Osteoblast (primary cell): ENCODE measurements at regions not wholly inside any gene's neighbourhood (a gene's known extent, or its start where the extent isn't known, plus 50 kb on each side); places are given as distances from the start of the nearest gene placed in this dataset.

Experiments used
- DNase-seq: peaks from one replicate; pipeline ENCODE4 v3.0.0; 2011; ENCODE audit warnings: low spot score, mixed read lengths; ENCODE audit not compliant: insufficient read length; ENCODE audit errors: missing footprints
- H2AFZ ChIP-seq: 2 replicates; pipeline ENCODE4 v1.6.0; 2011; ENCODE audit warnings: mild to moderate bottlenecking, low read length
- H3K27ac ChIP-seq: 2 replicates; pipeline ENCODE4 v1.5.1; 2011; ENCODE audit warnings: mild to moderate bottlenecking, low read depth, low read length, moderate library complexity
- H3K27me3 ChIP-seq: 2 replicates; pipeline ENCODE4 v1.6.0; 2012; ENCODE audit warnings: mild to moderate bottlenecking, control low read depth, inconsistent platforms, low read length, moderate library complexity; ENCODE audit not compliant: insufficient read depth
- H3K36me3 ChIP-seq: 2 replicates; pipeline ENCODE4 v1.5.1; 2011; ENCODE audit warnings: mild to moderate bottlenecking, low read length, control low read depth, moderate library complexity; ENCODE audit not compliant: insufficient read depth
- H3K4me1 ChIP-seq: 2 replicates; pipeline ENCODE4 v1.5.1; 2011; ENCODE audit warnings: mild to moderate bottlenecking, low read length, control low read depth, moderate library complexity; ENCODE audit not compliant: insufficient read depth
- H3K4me2 ChIP-seq: 2 replicates; pipeline ENCODE4 v1.6.0; 2011; ENCODE audit warnings: mild to moderate bottlenecking, low read length; ENCODE audit not compliant: insufficient read depth
- H3K4me3 ChIP-seq: fragments of 200-600 bp; sonication (generic); 3 replicates; pipeline ENCODE4 v1.5.1; 2012; ENCODE audit warnings: mild to moderate bottlenecking, low read length, inconsistent platforms; ENCODE audit not compliant: insufficient read depth
- H3K79me2 ChIP-seq: 2 replicates; pipeline ENCODE4 v1.6.0; 2012; ENCODE audit warnings: mild to moderate bottlenecking, low read length, control low read depth, inconsistent platforms; ENCODE audit not compliant: insufficient read depth
- H3K9me3 ChIP-seq: 2 replicates; pipeline ENCODE4 v1.5.1; 2011; ENCODE audit warnings: low read depth, low read length, control low read depth
- H4K20me1 ChIP-seq: 2 replicates; pipeline ENCODE4 v1.6.0; 2012; ENCODE audit warnings: mild to moderate bottlenecking, low read length, control low read depth; ENCODE audit not compliant: insufficient read depth
- CTCF ChIP-seq: IDR thresholded peaks from 2 replicates; pipeline ENCODE4 v1.5.1; 2011; ENCODE audit warnings: mild to moderate bottlenecking, low read depth, low read length, moderate library complexity; ENCODE audit errors: extremely low read depth

GRCh38 chr3:157979022-157979421 lies 127.2 kb downstream of the SHOX2 start:
- Histone ChIP-seq H3K9me3 (no peaks in the 10 kb centered on the region), H3K27ac (no peak overlapping the region), H3K4me2 (no peak overlapping the region), H4K20me1 (no peaks in the 10 kb centered on the region), H3K36me3 (no peaks in the 10 kb centered on the region), H3K4me3 (no peak overlapping the region), H3K27me3 (no peaks in the 10 kb centered on the region), H2AFZ (no peak overlapping the region), H3K4me1 (no peaks in the 10 kb centered on the region), H3K79me2 (no peaks in the 10 kb centered on the region)
- no peak for TF ChIP-seq CTCF
- no peak for DNase-seq

- no peak for DNase-seq
Measured at GRCh38 chr3:157961665-157962064, 144.6 kb downstream of the SHOX2 start.

GRCh38 chr3:157958457-157958856 lies 147.8 kb downstream of the SHOX2 start:
- H3K9me3 ChIP-seq: no peaks in the 10 kb centered on the region
- no peaks in the 10 kb centered on the region for H4K20me1 ChIP-seq
- H3K4me1 ChIP-seq: no peaks in the 10 kb centered on the region
- no peaks in the 10 kb centered on the region for H3K27me3 ChIP-seq
- H3K36me3 ChIP-seq: no peaks in the 10 kb centered on the region
- no peak overlapping the region for H3K4me3 ChIP-seq
- no peak overlapping the region for H2AFZ ChIP-seq
- DNase-seq: no peak
- no peak overlapping the region for H3K4me2 ChIP-seq
- TF ChIP-seq CTCF: no peak
- no peak overlapping the region for H3K27ac ChIP-seq
- no peaks in the 10 kb centered on the region for H3K79me2 ChIP-seq

More at GRCh38 chr3:157961665-157962064, 144.6 kb downstream of the SHOX2 start:
- Histone ChIP-seq H3K4me3 (no peak overlapping the region), H3K9me3 (no peaks in the 10 kb centered on the region), H3K27ac (no peak overlapping the region), H3K4me2 (no peak overlapping the region), H3K36me3 (no peaks in the 10 kb centered on the region), H2AFZ (no peak overlapping the region), H3K27me3 (no peaks in the 10 kb centered on the region), H3K79me2 (no peaks in the 10 kb centered on the region), H4K20me1 (no peaks in the 10 kb centered on the region), H3K4me1 (no peaks in the 10 kb centered on the region)
- TF ChIP-seq CTCF: no peak

GRCh38 chr3:157956850-157957249 lies 149.4 kb downstream of the SHOX2 start:
- no peak overlapping the region for H3K27ac ChIP-seq
- H3K36me3 ChIP-seq: no peaks in the 10 kb centered on the region
- no peak overlapping the region for H2AFZ ChIP-seq
- DNase-seq: no peak
- H3K79me2 ChIP-seq: no peaks in the 10 kb centered on the region
- no peaks in the 10 kb centered on the region for H3K9me3 ChIP-seq
- no peaks in the 10 kb centered on the region for H3K4me1 ChIP-seq
- H3K27me3 ChIP-seq: no peaks in the 10 kb centered on the region
- TF ChIP-seq CTCF: no peak
- no peak overlapping the region for H3K4me2 ChIP-seq
- no peak overlapping the region for H3K4me3 ChIP-seq
- H4K20me1 ChIP-seq: no peaks in the 10 kb centered on the region
